Prostate gland (tissue), 2 donors: ENCODE measurements at regions not wholly inside any gene's neighbourhood (a gene's known extent, or its start where the extent isn't known, plus 50 kb on each side); places are given as distances from the start of the nearest gene placed in this dataset.

ENCODE experiments used
- DNase-seq: peaks from one replicate; pipeline ENCODE4 v3.0.0-alpha.2; 2019; ENCODE audit warnings: low spot score
- H3K27ac ChIP-seq, 2 donors: fragments of 200-600 bp; sonication (generic); 2 replicates each; pipeline ENCODE4 v1.5.1; 2017 to 2019
- H3K27me3 ChIP-seq: fragments of 200-600 bp; sonication (generic); replicated peaks from 2 replicates; pipeline ENCODE4 v1.5.1; 2019; ENCODE audit not compliant: insufficient read depth
- H3K36me3 ChIP-seq, 2 donors: fragments of 200-600 bp; sonication (generic); 1 replicate in 1 of 2; 2 replicates in 1 of 2; pipeline versions ENCODE4 v1.5.1 to v1.8.1; 2017 to 2019
- H3K4me1 ChIP-seq: fragments of 200-600 bp; sonication (generic); replicated peaks from 2 replicates; pipeline ENCODE4 v1.5.1; 2019
- H3K4me3 ChIP-seq, 2 donors: fragments of 200-600 bp; sonication (generic); 2 replicates each; pipeline ENCODE4 v1.5.1; 2017 to 2019
- H3K9me3 ChIP-seq: fragments of 200-600 bp; sonication (generic); 2 replicates; pipeline ENCODE4 v1.5.1; 2017
- CTCF ChIP-seq, 4 experiments: fragments of 200-600 bp in 2 of 4; fragments of 450-650 bp in 2 of 4; sonication (generic) in 2 of 4; IDR thresholded peaks; 1 replicate in 3 of 4; 2 replicates in 1 of 4; pipeline ENCODE4 v1.5.1; 2016 to 2019; ENCODE audit warnings: antibody characterized with exemption in 4 of 4, mild to moderate bottlenecking in 2 of 4, moderate library complexity in 2 of 4
- POLR2A ChIP-seq: fragments of 450-650 bp; IDR thresholded peaks from one replicate; pipeline ENCODE4 v1.6.1; 2016; ENCODE audit warnings: antibody characterized with exemption, mild to moderate bottlenecking
- POLR2AphosphoS5 ChIP-seq: sonication (generic); formaldehyde crosslinking; IDR thresholded peaks from one replicate; pipeline ENCODE4 v1.6.1; 2017; ENCODE audit warnings: antibody characterized with exemption
- WGBS: methylation state at CpG from one replicate; pipeline ENCODE4 v1.1.5; 2018; 5-methylcytosine and 5-hydroxymethylcytosine counted together
- intact Hi-C: fragments of 100-400 bp; cut with DNase I; formaldehyde crosslinking; loops from one replicate; pipeline ENCODE4 v1.14.2; 2022

- DNase-seq, result no peak
- H3K27me3 ChIP-seq, result no peaks in the 10 kb centered on the region
- no peaks in the 10 kb centered on the region for H3K4me1 ChIP-seq
- H3K4me3 ChIP-seq, result no peak overlapping the region
- no peaks in the 10 kb centered on the region for H3K9me3 ChIP-seq
- intact Hi-C loops, result no loop called here
- no peaks in the 10 kb centered on the region for H3K36me3 ChIP-seq
- no peak for TF ChIP-seq CTCF (IDR thresholded peaks at IDR 0.05)
- TF ChIP-seq POLR2AphosphoS5, result no peak
- TF ChIP-seq POLR2A, result no peak
- no peak overlapping the region for H3K27ac ChIP-seq
Measured at GRCh38 chr4:92074839-92075238, 228.9 kb upstream of the GRID2 start.

GRCh38 chr4:92090887-92091286 is 212.9 kb upstream of the GRID2 start:
- H3K4me1 ChIP-seq, result no peaks in the 10 kb centered on the region

GRCh38 chr4:92091335-92091734 is 212.4 kb upstream of the GRID2 start:
- no peaks in the 10 kb centered on the region for H3K27me3 ChIP-seq
- no peaks in the 10 kb centered on the region for H3K4me1 ChIP-seq
- WGBS, result 90% methylated on average over 6 of the region's 6 CpGs
- no peak for DNase-seq
- intact Hi-C loops, result no loop called here
- H3K4me3 ChIP-seq, result no peak overlapping the region
- no peaks in the 10 kb centered on the region for H3K9me3 ChIP-seq
- H3K27ac ChIP-seq, result no peak overlapping the region
- no peak for TF ChIP-seq CTCF (IDR thresholded peaks at IDR 0.05)
- no peak for TF ChIP-seq POLR2AphosphoS5
- no peak for TF ChIP-seq POLR2A
- no peaks in the 10 kb centered on the region for H3K36me3 ChIP-seq

More at GRCh38 chr4:92090887-92091286, 212.9 kb upstream of the GRID2 start:
- WGBS, result 94% methylated on average over 7 of the region's 7 CpGs
- H3K27me3 ChIP-seq, result no peaks in the 10 kb centered on the region
- intact Hi-C loops, result no loop called here
- H3K9me3 ChIP-seq, result no peaks in the 10 kb centered on the region
- H3K27ac ChIP-seq, result no peak overlapping the region
- no peak for DNase-seq
- no peaks in the 10 kb centered on the region for H3K36me3 ChIP-seq
- TF ChIP-seq POLR2AphosphoS5, result no peak
- TF ChIP-seq CTCF (IDR thresholded peaks at IDR 0.05), result no peak
- TF ChIP-seq POLR2A, result no peak
- no peak overlapping the region for H3K4me3 ChIP-seq

- H3K4me3 ChIP-seq, result no peak overlapping the region
- no peak for DNase-seq
- no peaks in the 10 kb centered on the region for H3K27me3 ChIP-seq
- TF ChIP-seq POLR2AphosphoS5 (no peak), POLR2A (no peak), CTCF (IDR thresholded peaks at IDR 0.05) (no peak)
- WGBS, result 17% methylated on average over 2 of the region's 2 CpGs
- H3K36me3 ChIP-seq, result no peaks in the 10 kb centered on the region
- H3K9me3 ChIP-seq, result no peaks in the 10 kb centered on the region
- H3K4me1 ChIP-seq, result no peaks in the 10 kb centered on the region
- no peak overlapping the region for H3K27ac ChIP-seq
- intact Hi-C loops, result no loop called here
Measured at GRCh38 chr4:92099861-92100260, 203.9 kb upstream of the GRID2 start.

- no peak for DNase-seq
- TF ChIP-seq POLR2A (no peak), CTCF (IDR thresholded peaks at IDR 0.05) (no peak), POLR2AphosphoS5 (no peak)
- Histone ChIP-seq H3K4me3 (no peak overlapping the region), H3K4me1 (no peaks in the 10 kb centered on the region), H3K27ac (no peak overlapping the region), H3K36me3 (no peaks in the 10 kb centered on the region), H3K9me3 (no peaks in the 10 kb centered on the region), H3K27me3 (no peaks in the 10 kb centered on the region)
- intact Hi-C loops, result no loop called here
Measured at GRCh38 chr4:92100975-92101374, 202.8 kb upstream of the GRID2 start.
